Caco-2 (cell line): ENCODE measurements at regions not wholly inside any gene's neighbourhood (a gene's known extent, or its start where the extent isn't known, plus 50 kb on each side); places are given as distances from the start of the nearest gene placed in this dataset.

ENCODE experiments used
- BruUV-seq: library from RNA; stranded (reverse); fragments of 400-500 nt; replicated peaks from 2 replicates; lab custom pipeline; 2021; lab: Mats Ljungman, UMichigan
- CTCF ChIA-PET: fragments of 300-600 bp; sonication (Branson Sonifier 250); formaldehyde crosslinking; loops from one replicate; lab custom pipeline; 2022; ENCODE audit warnings: antibody characterized with exemption; lab: Charles Lee
- POLR2A ChIA-PET: fragments of 300-600 bp; sonication (Branson Sonifier 250); formaldehyde crosslinking; loops from one replicate; lab custom pipeline; 2022; ENCODE audit warnings: antibody characterized with exemption; lab: Charles Lee
- DNase-seq, 2 experiments: peaks; one replicate each; pipeline versions ENCODE4 v3.0.0 to v3.0.0-alpha.2; 2020 to 2022
- H3K27me3 ChIP-seq: replicated peaks from 2 replicates; pipeline ENCODE4 v1.6.0; 2011; ENCODE audit warnings: low read length; ENCODE audit not compliant: control insufficient read depth, insufficient read depth
- H3K36me3 ChIP-seq: 2 replicates; pipeline ENCODE4 v1.5.1; 2011; ENCODE audit warnings: low read length; ENCODE audit not compliant: control insufficient read depth, insufficient read depth
- H3K4me1 ChIP-seq: fragments of 250-450 bp; sonication (Bioruptor Pico); 2 replicates; pipeline ENCODE4 v1.5.1; 2020; ENCODE audit warnings: mild to moderate bottlenecking
- H3K4me3 ChIP-seq: 2 replicates; pipeline ENCODE4 v1.5.1; 2011; ENCODE audit warnings: low read depth, mild to moderate bottlenecking, control low read depth, low read length
- H3K9me3 ChIP-seq: fragments of 250-450 bp; sonication (Bioruptor Pico); 2 replicates; pipeline ENCODE4 v1.5.1; 2020; ENCODE audit warnings: mild to moderate bottlenecking, moderate library complexity
- H3K27ac Mint-ChIP-seq: one replicate; pipeline ENCODE4 v1.8.0; 2022; ENCODE audit warnings: mixed read lengths; ENCODE audit not compliant: unreplicated experiment
- H3K27me3 Mint-ChIP-seq: one replicate; pipeline ENCODE4 v1.8.0; 2022; ENCODE audit warnings: mixed read lengths; ENCODE audit not compliant: insufficient read depth, unreplicated experiment
- H3K36me3 Mint-ChIP-seq: one replicate; pipeline ENCODE4 v1.8.0; 2022; ENCODE audit warnings: mild to moderate bottlenecking, mixed read lengths; ENCODE audit not compliant: insufficient read depth, unreplicated experiment
- H3K4me1 Mint-ChIP-seq: one replicate; pipeline ENCODE4 v1.8.0; 2022; ENCODE audit warnings: low read depth, mixed read lengths; ENCODE audit not compliant: unreplicated experiment
- H3K4me3 Mint-ChIP-seq: one replicate; pipeline ENCODE4 v1.8.0; 2022; ENCODE audit warnings: mild to moderate bottlenecking, moderate library complexity, mixed read lengths; ENCODE audit not compliant: unreplicated experiment
- H3K9me3 Mint-ChIP-seq: one replicate; pipeline ENCODE4 v1.8.0; 2022; ENCODE audit warnings: mixed read lengths; ENCODE audit not compliant: unreplicated experiment
- intact Hi-C: fragments of 100-400 bp; cut with micrococcal nuclease; formaldehyde crosslinking; loops from one replicate; pipeline ENCODE4 v1.10.0; 2022; ENCODE audit not compliant: unreplicated experiment
- TF ChIP-seq, protein P1 (sequence below), 2 experiments: fragments of 200-600 bp in 1 of 2; IDR thresholded peaks; 1 replicate in 1 of 2; 2 replicates in 1 of 2; pipeline versions ENCODE4 v1.5.1 to v1.8.0; 2011 to 2022; ENCODE audit warnings: antibody characterized with exemption in 1 of 2, control low read depth in 1 of 2, inconsistent platforms in 1 of 2, low read depth in 1 of 2, low read length in 1 of 2, mild to moderate bottlenecking in 1 of 2, moderate library complexity in 1 of 2; ENCODE audit not compliant: insufficient read depth in 1 of 2, severe bottlenecking in 1 of 2, unreplicated experiment in 1 of 2

DNA sequence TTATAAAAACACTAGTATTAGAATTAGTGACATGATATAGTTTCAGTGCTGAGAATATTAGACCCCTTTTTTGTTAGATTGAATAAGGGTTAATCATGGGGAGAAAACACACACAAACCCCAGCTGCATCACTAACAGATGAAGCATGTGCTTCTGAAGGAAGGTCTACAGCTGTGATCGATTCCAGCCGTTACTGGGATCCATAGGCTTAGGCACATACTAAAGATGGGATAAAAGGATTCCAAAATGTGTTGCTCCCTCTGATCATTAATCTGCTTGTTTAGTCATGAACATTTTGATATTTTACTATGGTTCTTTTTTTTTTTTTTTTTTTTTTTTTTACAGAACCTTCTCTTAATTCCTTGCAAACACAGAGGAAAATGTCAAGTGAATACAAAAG lies 1591.3 kb downstream of the EFNB2 start:
- Mint-ChIP-seq H3K27me3 (peaks cover 5% of the 10 kb centered on the region), H3K36me3 (no peaks in the 10 kb centered on the region), H3K4me3 (no peak overlapping the region), H3K27ac (no peak overlapping the region), H3K4me1 (no peaks in the 10 kb centered on the region), H3K9me3 (no peaks in the 10 kb centered on the region)
- intact Hi-C loops, result no loop called here
- Histone ChIP-seq H3K4me3 (no peak overlapping the region), H3K36me3 (no peaks in the 10 kb centered on the region), H3K9me3 (no peaks in the 10 kb centered on the region), H3K4me1 (no peaks in the 10 kb centered on the region), H3K27me3 (no peaks in the 10 kb centered on the region; the same call in none of the 2 replicates)
- CTCF ChIA-PET, result no interaction called here
- POLR2A ChIA-PET, result no interaction called here
- no peak for DNase-seq
- TF ChIP-seq, protein P1, sequence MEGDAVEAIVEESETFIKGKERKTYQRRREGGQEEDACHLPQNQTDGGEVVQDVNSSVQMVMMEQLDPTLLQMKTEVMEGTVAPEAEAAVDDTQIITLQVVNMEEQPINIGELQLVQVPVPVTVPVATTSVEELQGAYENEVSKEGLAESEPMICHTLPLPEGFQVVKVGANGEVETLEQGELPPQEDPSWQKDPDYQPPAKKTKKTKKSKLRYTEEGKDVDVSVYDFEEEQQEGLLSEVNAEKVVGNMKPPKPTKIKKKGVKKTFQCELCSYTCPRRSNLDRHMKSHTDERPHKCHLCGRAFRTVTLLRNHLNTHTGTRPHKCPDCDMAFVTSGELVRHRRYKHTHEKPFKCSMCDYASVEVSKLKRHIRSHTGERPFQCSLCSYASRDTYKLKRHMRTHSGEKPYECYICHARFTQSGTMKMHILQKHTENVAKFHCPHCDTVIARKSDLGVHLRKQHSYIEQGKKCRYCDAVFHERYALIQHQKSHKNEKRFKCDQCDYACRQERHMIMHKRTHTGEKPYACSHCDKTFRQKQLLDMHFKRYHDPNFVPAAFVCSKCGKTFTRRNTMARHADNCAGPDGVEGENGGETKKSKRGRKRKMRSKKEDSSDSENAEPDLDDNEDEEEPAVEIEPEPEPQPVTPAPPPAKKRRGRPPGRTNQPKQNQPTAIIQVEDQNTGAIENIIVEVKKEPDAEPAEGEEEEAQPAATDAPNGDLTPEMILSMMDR (IDR thresholded peaks at IDR 0.05; ENCODE audit: insufficient read depth in 1 of 2, low read depth in 1 of 2, low read length in 1 of 2, severe bottlenecking in 1 of 2, unreplicated experiment in 1 of 2), result no peak
- no TSS peak for BruUV-seq

DNA sequence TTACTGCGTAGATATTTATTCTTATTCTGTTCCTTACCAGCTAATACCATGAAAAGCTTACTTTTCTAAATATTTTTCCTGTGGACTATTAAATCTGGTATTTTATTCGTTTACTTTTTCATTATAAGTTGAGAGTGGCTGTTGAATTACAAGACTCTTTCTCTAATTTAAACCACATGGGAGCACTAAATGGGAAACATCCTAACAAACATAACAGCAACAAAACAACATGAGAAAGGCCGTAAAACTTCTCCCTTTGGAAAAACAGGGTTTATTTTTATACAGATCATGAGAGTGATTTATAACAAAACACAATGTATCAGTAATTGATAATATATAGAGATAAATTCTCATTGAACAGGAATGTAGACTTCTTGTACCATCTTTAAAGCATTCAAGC lies 1592.1 kb downstream of the EFNB2 start:
- Histone ChIP-seq H3K36me3 (no peaks in the 10 kb centered on the region), H3K27me3 (no peaks in the 10 kb centered on the region; the same call in none of the 2 replicates), H3K4me1 (no peaks in the 10 kb centered on the region), H3K4me3 (no peak overlapping the region), H3K9me3 (no peaks in the 10 kb centered on the region)
- TF ChIP-seq, protein P1 (IDR thresholded peaks at IDR 0.05; ENCODE audit: insufficient read depth in 1 of 2, low read depth in 1 of 2, low read length in 1 of 2, severe bottlenecking in 1 of 2, unreplicated experiment in 1 of 2), result no peak
- Mint-ChIP-seq H3K9me3 (no peaks in the 10 kb centered on the region), H3K4me3 (no peak overlapping the region), H3K27me3 (peaks cover 5% of the 10 kb centered on the region), H3K4me1 (no peaks in the 10 kb centered on the region), H3K27ac (no peak overlapping the region), H3K36me3 (no peaks in the 10 kb centered on the region)
- intact Hi-C loops, result no loop called here
- DNase-seq, result no peak
- POLR2A ChIA-PET, result no interaction called here
- no TSS peak for BruUV-seq
- CTCF ChIA-PET, result no interaction called here

DNA sequence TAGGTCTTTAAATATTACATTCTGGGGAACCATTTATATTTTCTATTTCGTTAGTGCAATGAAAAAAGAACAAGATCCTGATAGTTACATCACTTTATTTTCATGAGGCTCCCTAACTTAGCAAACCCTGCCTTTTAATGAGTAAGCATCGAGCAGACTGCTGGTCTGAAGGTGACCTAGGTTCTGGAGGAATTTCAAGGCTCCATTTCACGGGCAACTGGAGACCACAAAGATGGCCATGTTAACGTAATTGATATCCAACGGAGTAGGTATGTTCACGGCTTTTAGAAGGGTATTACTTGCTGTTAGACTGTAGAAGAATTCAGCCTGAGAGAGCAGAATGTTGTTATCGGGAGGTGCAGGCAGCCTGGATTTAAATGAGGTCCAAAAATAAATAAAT lies 1597.6 kb downstream of the EFNB2 start:
- Mint-ChIP-seq H3K4me3 (no peak overlapping the region), H3K27me3 (peaks cover 5% of the 10 kb centered on the region), H3K4me1 (no peaks in the 10 kb centered on the region), H3K9me3 (no peaks in the 10 kb centered on the region), H3K27ac (no peak overlapping the region), H3K36me3 (no peaks in the 10 kb centered on the region)
- ChIA-PET CTCF (no interaction called here), POLR2A (no interaction called here)
- BruUV-seq, result no TSS peak
- Histone ChIP-seq H3K9me3 (no peaks in the 10 kb centered on the region), H3K36me3 (no peaks in the 10 kb centered on the region), H3K4me3 (no peak overlapping the region), H3K4me1 (no peaks in the 10 kb centered on the region), H3K27me3 (no peaks in the 10 kb centered on the region; the same call in none of the 2 replicates)
- intact Hi-C loops, result no loop called here
- DNase-seq, result no peak
- TF ChIP-seq, protein P1 (IDR thresholded peaks at IDR 0.05; ENCODE audit: insufficient read depth in 1 of 2, low read depth in 1 of 2, low read length in 1 of 2, severe bottlenecking in 1 of 2, unreplicated experiment in 1 of 2), result no peak
